ENCODE measurements at regions not wholly inside any gene's neighbourhood (a gene's known extent, or its start where the extent isn't known, plus 50 kb on each side); places are given as distances from the start of the nearest gene placed in this dataset.

DNA sequence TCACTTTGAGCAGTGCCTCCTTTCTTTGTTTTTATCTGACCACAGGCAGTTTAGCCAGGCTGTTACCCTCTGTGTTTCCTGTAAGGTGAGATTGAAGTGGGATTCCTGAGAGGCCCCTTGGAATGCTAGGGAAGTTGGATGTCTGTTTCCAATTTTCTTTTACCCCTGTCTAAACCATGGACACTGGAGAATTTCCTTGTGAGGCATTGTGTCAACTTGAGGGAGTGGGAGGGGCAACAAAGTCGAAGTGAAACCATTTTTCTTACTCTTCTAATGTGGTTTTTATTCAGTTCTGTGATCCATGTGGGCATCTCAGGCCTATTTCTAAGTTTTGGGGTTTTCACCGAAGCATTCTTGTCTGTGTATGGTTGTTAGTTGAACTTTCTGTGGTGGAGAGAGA lies 296.1 kb upstream of the UGT8 start:
- H3K27me3 Mint-ChIP-seq (ENCODE audit: unreplicated experiment), result no peaks in the 10 kb centered on the region

GRCh38 chr4:114304046-114304445 lies 294.6 kb upstream of the UGT8 start:
- Mint-ChIP-seq H3K27ac (ENCODE audit: unreplicated experiment) (no peak overlapping the region), H3K4me3 (ENCODE audit: unreplicated experiment) (no peak overlapping the region), H3K4me1 (ENCODE audit: unreplicated experiment) (peaks cover 7% of the 10 kb centered on the region)

More for the DNA sequence above, 296.1 kb upstream of the UGT8 start:
- Mint-ChIP-seq H3K36me3 (ENCODE audit: low read depth, unreplicated experiment) (no peaks in the 10 kb centered on the region), H3K4me1 (ENCODE audit: unreplicated experiment) (peaks cover 7% of the 10 kb centered on the region), H3K27ac (ENCODE audit: unreplicated experiment) (no peak overlapping the region), H3K4me3 (ENCODE audit: unreplicated experiment) (no peak overlapping the region), H3K9me3 (ENCODE audit: unreplicated experiment) (no peaks in the 10 kb centered on the region)
- no peak for DNase-seq (ENCODE audit: low spot score)
- TF ChIP-seq, protein P1, sequence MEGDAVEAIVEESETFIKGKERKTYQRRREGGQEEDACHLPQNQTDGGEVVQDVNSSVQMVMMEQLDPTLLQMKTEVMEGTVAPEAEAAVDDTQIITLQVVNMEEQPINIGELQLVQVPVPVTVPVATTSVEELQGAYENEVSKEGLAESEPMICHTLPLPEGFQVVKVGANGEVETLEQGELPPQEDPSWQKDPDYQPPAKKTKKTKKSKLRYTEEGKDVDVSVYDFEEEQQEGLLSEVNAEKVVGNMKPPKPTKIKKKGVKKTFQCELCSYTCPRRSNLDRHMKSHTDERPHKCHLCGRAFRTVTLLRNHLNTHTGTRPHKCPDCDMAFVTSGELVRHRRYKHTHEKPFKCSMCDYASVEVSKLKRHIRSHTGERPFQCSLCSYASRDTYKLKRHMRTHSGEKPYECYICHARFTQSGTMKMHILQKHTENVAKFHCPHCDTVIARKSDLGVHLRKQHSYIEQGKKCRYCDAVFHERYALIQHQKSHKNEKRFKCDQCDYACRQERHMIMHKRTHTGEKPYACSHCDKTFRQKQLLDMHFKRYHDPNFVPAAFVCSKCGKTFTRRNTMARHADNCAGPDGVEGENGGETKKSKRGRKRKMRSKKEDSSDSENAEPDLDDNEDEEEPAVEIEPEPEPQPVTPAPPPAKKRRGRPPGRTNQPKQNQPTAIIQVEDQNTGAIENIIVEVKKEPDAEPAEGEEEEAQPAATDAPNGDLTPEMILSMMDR (IDR thresholded peaks at IDR 0.05; ENCODE audit: unreplicated experiment), result no peak

GRCh38 chr4:114304567-114304966 lies 294.0 kb upstream of the UGT8 start:
- Mint-ChIP-seq H3K27ac (ENCODE audit: unreplicated experiment) (no peak overlapping the region), H3K9me3 (ENCODE audit: unreplicated experiment) (no peaks in the 10 kb centered on the region), H3K36me3 (ENCODE audit: low read depth, unreplicated experiment) (no peaks in the 10 kb centered on the region), H3K4me1 (ENCODE audit: unreplicated experiment) (peaks cover 7% of the 10 kb centered on the region), H3K4me3 (ENCODE audit: unreplicated experiment) (no peak overlapping the region), H3K27me3 (ENCODE audit: unreplicated experiment) (no peaks in the 10 kb centered on the region)
- DNase-seq (ENCODE audit: low spot score), result no peak
- TF ChIP-seq, protein P1 (IDR thresholded peaks at IDR 0.05; ENCODE audit: unreplicated experiment), result no peak

More at GRCh38 chr4:114304046-114304445, 294.6 kb upstream of the UGT8 start:
- H3K36me3 Mint-ChIP-seq (ENCODE audit: low read depth, unreplicated experiment), result no peaks in the 10 kb centered on the region
- H3K27me3 Mint-ChIP-seq (ENCODE audit: unreplicated experiment), result no peaks in the 10 kb centered on the region
- TF ChIP-seq, protein P1 (IDR thresholded peaks at IDR 0.05; ENCODE audit: unreplicated experiment), result no peak
- DNase-seq (ENCODE audit: low spot score), result no peak
- no peaks in the 10 kb centered on the region for H3K9me3 Mint-ChIP-seq (ENCODE audit: unreplicated experiment)

DNA sequence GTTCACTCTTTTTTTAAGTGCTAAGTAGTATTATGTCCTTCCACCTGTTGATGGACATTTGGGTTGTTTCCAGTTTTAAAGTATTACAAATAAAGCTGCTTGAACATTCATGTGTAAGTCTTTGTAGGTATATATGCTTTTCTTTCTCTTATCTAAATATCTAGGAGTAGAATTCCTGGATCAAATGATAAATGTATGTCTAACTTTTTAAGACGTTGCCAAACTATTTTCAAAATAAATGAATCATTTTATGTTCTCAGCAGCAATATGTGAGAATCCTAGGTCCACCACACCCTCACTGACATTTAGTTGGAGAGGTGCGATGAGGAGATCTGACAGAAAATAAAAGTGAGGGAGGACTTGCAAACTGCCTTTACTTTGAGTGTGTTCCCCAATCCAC lies 291.7 kb upstream of the UGT8 start:
- H3K4me1 Mint-ChIP-seq (ENCODE audit: unreplicated experiment), result peaks cover 7% of the 10 kb centered on the region
- no peaks in the 10 kb centered on the region for H3K9me3 Mint-ChIP-seq (ENCODE audit: unreplicated experiment)
- no peaks in the 10 kb centered on the region for H3K36me3 Mint-ChIP-seq (ENCODE audit: low read depth, unreplicated experiment)
- no peak overlapping the region for H3K27ac Mint-ChIP-seq (ENCODE audit: unreplicated experiment)
- no peak overlapping the region for H3K4me3 Mint-ChIP-seq (ENCODE audit: unreplicated experiment)
- H3K27me3 Mint-ChIP-seq (ENCODE audit: unreplicated experiment), result no peaks in the 10 kb centered on the region
- DNase-seq (ENCODE audit: low spot score), result no peak
- TF ChIP-seq, protein P1 (IDR thresholded peaks at IDR 0.05; ENCODE audit: unreplicated experiment), result no peak

GRCh38 chr4:114310296-114310925 lies 288.2 kb upstream of the UGT8 start:
- H3K27me3 Mint-ChIP-seq (ENCODE audit: unreplicated experiment), result no peaks in the 10 kb centered on the region
- H3K27ac Mint-ChIP-seq (ENCODE audit: unreplicated experiment), result no peak overlapping the region
- H3K9me3 Mint-ChIP-seq (ENCODE audit: unreplicated experiment), result no peaks in the 10 kb centered on the region
- DNase-seq (ENCODE audit: low spot score), result no peak
- no peak overlapping the region for H3K4me3 Mint-ChIP-seq (ENCODE audit: unreplicated experiment)
- H3K36me3 Mint-ChIP-seq (ENCODE audit: low read depth, unreplicated experiment), result no peaks in the 10 kb centered on the region
- TF ChIP-seq, protein P1 (IDR thresholded peaks at IDR 0.05; ENCODE audit: unreplicated experiment), result no peak
- H3K4me1 Mint-ChIP-seq (ENCODE audit: unreplicated experiment), result peaks cover 2% of the 10 kb centered on the region
